ENCODE measurements at regions not wholly inside any gene's neighbourhood (a gene's known extent, or its start where the extent isn't known, plus 50 kb on each side); places are given as distances from the start of the nearest gene placed in this dataset.

DNA sequence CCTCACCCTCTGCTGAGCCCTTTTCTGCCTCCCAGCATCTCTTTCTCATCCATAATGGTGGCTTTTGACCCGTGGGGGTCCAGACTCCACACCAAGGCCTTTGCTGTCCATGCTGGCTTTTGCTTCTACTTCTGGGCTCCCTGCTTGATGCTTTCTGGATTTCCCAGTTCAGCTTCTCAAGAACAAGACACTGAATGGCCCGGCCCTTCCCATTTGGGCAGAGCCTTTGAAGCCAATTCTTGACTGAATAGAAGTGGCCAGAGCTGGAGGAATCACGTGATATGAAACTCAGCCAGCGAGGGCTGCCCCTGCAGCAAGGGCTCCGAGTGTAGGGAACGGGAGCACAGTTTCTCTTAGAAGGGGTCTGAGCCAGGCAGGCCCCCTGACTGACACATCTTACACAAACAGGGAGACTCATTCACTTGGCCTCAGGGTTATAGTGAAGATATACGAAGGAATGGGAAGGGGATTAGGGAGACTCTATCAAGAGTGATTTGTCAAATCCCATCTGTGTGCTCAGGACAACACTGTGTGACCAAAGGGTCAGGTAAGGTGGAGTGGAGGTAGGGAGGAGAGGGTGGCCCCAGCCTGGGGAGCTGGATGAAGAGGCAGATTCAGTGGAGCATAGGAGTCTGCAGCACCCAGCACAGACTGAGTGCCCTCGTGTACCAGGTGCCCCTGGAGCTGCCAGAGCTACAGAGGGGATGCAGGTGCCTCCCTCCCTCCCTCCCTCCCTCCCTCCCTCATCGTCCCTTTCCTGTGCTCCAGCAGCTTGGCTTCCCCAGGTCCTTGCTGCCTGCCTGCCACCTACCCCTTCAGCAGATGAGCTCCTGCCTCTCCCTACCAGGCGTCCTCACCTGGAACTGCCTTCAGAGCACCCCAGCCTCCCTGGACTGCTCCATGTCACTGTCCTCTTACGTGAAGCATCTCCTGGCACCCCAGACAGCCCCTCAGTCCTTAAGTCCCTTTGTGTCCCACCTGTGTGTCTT, 106.0 kb downstream of the TRIM29 start:
- Histone ChIP-seq H4K20me1 (ENCODE audit: insufficient read depth, poor library complexity, severe bottlenecking) (no peaks in the 10 kb centered on the region), H3K27me3 (no peaks in the 10 kb centered on the region), H3K4me1 (ENCODE audit: insufficient read depth) (no peaks in the 10 kb centered on the region), H3K4me2 (no peak overlapping the region), H3K27ac (no peak overlapping the region), H3K9me3 (ENCODE audit: low read depth) (no peaks in the 10 kb centered on the region), H2AFZ (no peak overlapping the region), H3K79me2 (no peaks in the 10 kb centered on the region), H3K4me3 (no peak overlapping the region), H3K36me3 (replicated peaks; ENCODE audit: insufficient read depth, low read depth) (no peaks in the 10 kb centered on the region), H3K9me2 (replicated peaks; ENCODE audit: insufficient read depth) (no peaks in the 10 kb centered on the region)
- 57% methylated on average over 10 of the region's 11 CpGs for WGBS (ENCODE audit: low lambda C conversion rate, missing lambda C conversion rate)
- no peak for TF ChIP-seq EZH2 (IDR thresholded peaks at IDR 0.05; ENCODE audit: borderline replicate concordance)
- TF ChIP-seq EZH2phosphoT487 (IDR thresholded peaks at IDR 0.05; ENCODE audit: low read depth, severe bottlenecking, unreplicated experiment) = no peak
- TF ChIP-seq, protein P1, sequence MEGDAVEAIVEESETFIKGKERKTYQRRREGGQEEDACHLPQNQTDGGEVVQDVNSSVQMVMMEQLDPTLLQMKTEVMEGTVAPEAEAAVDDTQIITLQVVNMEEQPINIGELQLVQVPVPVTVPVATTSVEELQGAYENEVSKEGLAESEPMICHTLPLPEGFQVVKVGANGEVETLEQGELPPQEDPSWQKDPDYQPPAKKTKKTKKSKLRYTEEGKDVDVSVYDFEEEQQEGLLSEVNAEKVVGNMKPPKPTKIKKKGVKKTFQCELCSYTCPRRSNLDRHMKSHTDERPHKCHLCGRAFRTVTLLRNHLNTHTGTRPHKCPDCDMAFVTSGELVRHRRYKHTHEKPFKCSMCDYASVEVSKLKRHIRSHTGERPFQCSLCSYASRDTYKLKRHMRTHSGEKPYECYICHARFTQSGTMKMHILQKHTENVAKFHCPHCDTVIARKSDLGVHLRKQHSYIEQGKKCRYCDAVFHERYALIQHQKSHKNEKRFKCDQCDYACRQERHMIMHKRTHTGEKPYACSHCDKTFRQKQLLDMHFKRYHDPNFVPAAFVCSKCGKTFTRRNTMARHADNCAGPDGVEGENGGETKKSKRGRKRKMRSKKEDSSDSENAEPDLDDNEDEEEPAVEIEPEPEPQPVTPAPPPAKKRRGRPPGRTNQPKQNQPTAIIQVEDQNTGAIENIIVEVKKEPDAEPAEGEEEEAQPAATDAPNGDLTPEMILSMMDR (IDR thresholded peaks at IDR 0.05; ENCODE audit: poor library complexity) = no peak
- no peak for DNase-seq (ENCODE audit: low spot score)

DNA sequence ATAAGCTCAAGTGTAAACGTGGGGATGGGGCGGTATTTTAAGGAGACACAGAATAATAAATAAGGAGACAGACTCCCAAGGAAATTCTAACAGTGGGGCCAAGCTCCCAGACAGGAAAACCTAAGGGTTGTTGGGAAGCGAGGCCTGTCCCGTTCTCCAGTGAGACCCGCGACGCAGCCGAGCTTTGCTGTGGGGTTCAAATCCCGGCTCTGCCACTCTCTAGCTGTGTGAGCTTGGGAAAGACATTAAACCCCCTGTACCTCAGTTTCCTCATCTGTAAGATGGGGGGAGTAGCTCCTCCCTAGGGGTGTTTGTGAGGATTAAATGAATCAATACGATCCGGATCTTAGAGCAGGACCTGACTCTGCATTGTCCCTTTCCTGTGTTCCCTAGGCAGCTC, 106.8 kb downstream of the TRIM29 start:
- no peaks in the 10 kb centered on the region for H3K9me2 ChIP-seq (replicated peaks; ENCODE audit: insufficient read depth)
- no peak overlapping the region for H3K4me2 ChIP-seq
- H3K4me3 ChIP-seq = no peak overlapping the region
- TF ChIP-seq EZH2phosphoT487 (IDR thresholded peaks at IDR 0.05; ENCODE audit: low read depth, severe bottlenecking, unreplicated experiment) = no peak
- TF ChIP-seq EZH2 (IDR thresholded peaks at IDR 0.05; ENCODE audit: borderline replicate concordance) = no peak
- TF ChIP-seq, protein P1 (IDR thresholded peaks at IDR 0.05; ENCODE audit: poor library complexity) = no peak
- H3K9me3 ChIP-seq (ENCODE audit: low read depth) = no peaks in the 10 kb centered on the region
- H3K36me3 ChIP-seq (replicated peaks; ENCODE audit: insufficient read depth, low read depth) = no peaks in the 10 kb centered on the region
- H3K27me3 ChIP-seq = no peaks in the 10 kb centered on the region
- H3K27ac ChIP-seq = no peak overlapping the region
- H4K20me1 ChIP-seq (ENCODE audit: insufficient read depth, poor library complexity, severe bottlenecking) = no peaks in the 10 kb centered on the region
- 87% methylated on average over 11 of the region's 11 CpGs for WGBS (ENCODE audit: low lambda C conversion rate, missing lambda C conversion rate)
- no peaks in the 10 kb centered on the region for H3K79me2 ChIP-seq
- no peaks in the 10 kb centered on the region for H3K4me1 ChIP-seq (ENCODE audit: insufficient read depth)
- no peak overlapping the region for H2AFZ ChIP-seq
- no peak for DNase-seq (ENCODE audit: low spot score)

DNA sequence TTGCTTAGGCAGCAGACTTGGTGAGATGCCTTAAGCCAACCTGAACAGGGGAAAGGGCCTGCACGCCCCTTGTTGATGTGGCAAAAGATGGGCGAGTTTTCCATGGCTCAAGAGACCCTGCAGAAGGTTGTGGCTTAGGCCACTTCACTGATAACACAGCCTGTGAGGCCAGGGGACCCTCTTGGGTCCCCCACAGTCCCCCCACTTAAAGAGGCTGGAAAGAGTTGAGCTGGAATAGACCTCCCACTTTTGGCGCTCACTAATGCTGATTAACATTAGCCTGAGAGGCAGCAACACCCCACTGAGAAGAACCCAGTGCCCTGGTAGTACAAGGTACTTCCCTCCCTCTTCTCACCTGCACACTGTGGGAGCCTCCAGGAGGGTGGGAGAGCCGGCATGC, 107.5 kb downstream of the TRIM29 start:
- Histone ChIP-seq H3K9me2 (replicated peaks; ENCODE audit: insufficient read depth) (no peaks in the 10 kb centered on the region), H3K79me2 (no peaks in the 10 kb centered on the region), H3K4me1 (ENCODE audit: insufficient read depth) (no peaks in the 10 kb centered on the region), H3K4me2 (no peak overlapping the region), H3K9me3 (ENCODE audit: low read depth) (no peaks in the 10 kb centered on the region), H3K27ac (no peak overlapping the region), H3K36me3 (replicated peaks; ENCODE audit: insufficient read depth, low read depth) (no peaks in the 10 kb centered on the region), H2AFZ (no peak overlapping the region), H3K27me3 (no peaks in the 10 kb centered on the region), H3K4me3 (no peak overlapping the region), H4K20me1 (ENCODE audit: insufficient read depth, poor library complexity, severe bottlenecking) (no peaks in the 10 kb centered on the region)
- TF ChIP-seq, protein P1 (IDR thresholded peaks at IDR 0.05; ENCODE audit: poor library complexity) = no peak
- TF ChIP-seq EZH2phosphoT487 (IDR thresholded peaks at IDR 0.05; ENCODE audit: low read depth, severe bottlenecking, unreplicated experiment) (no peak), EZH2 (IDR thresholded peaks at IDR 0.05; ENCODE audit: borderline replicate concordance) (no peak)
- WGBS (ENCODE audit: low lambda C conversion rate, missing lambda C conversion rate) = 79% methylated on average over 4 of the region's 4 CpGs
- no peak for DNase-seq (ENCODE audit: low spot score)

Measured in hepatocyte (in vitro differentiated cells).